ENCODE measurements at regions not wholly inside any gene's neighbourhood (a gene's known extent, or its start where the extent isn't known, plus 50 kb on each side); places are given as distances from the start of the nearest gene placed in this dataset.

DNA sequence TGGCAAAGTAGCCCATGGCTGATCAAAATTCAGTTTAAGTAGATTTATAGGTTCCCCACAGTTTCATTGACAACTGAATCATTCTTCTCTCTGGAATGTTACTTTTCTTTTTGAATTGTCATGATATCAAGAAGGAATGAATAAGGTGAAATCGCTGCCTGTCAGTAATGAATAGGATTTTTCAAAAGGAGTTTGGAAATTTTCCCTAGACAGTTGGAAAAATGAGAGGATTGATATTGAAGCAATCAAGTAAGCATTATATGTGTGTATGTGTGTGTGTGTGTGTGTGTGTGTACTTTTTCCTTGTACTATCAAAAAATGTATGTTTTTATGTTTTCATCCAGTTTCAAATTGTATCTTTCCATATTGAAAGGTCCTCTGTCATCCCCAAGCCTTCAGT is 479.5 kb downstream of the MRPL39 start:
- no peaks in the 10 kb centered on the region for H3K27me3 ChIP-seq (ENCODE audit: control insufficient read depth, extremely low read depth, insufficient read depth, low read length)
- H3K79me2 ChIP-seq (ENCODE audit: control insufficient read depth, insufficient read depth, low read length), result no peaks in the 10 kb centered on the region
- H3K27ac ChIP-seq (ENCODE audit: control insufficient read depth, insufficient read depth, low read length), result no peak overlapping the region
- no peak overlapping the region for H3K4me3 ChIP-seq (ENCODE audit: control insufficient read depth in 2 of 3, extremely low read depth in 1 of 3, insufficient read depth in 2 of 3, low read depth in 1 of 3, low read length in 3 of 3)
- H3K4me1 ChIP-seq (ENCODE audit: control insufficient read depth, extremely low read depth, insufficient read depth, low read length), result no peaks in the 10 kb centered on the region
- DNase-seq (ENCODE audit: low read depth, low spot score), result no peak
- no peaks in the 10 kb centered on the region for H3K9me1 ChIP-seq (ENCODE audit: control insufficient read depth, extremely low read depth, insufficient read depth, low read length)
- H3K4me2 ChIP-seq (ENCODE audit: control insufficient read depth, extremely low read depth, insufficient read depth, low read depth, low read length), result no peak overlapping the region
- no peak overlapping the region for H2AFZ ChIP-seq (ENCODE audit: control insufficient read depth, low read length)
- dilution Hi-C loops (cut with MboI; ENCODE audit: extremely low pct_ligation_motif_present, low sequenced_read_pairs), result no loop called here
- no peaks in the 10 kb centered on the region for H3K9me3 ChIP-seq (ENCODE audit: control insufficient read depth, low read depth, low read length)
- FAIRE-seq, result no peak
- no peaks in the 10 kb centered on the region for H3K36me3 ChIP-seq (ENCODE audit: control insufficient read depth in 2 of 2, extremely low read depth in 1 of 2, insufficient read depth in 2 of 2, low read length in 2 of 2)
- no peaks in the 10 kb centered on the region for H4K20me1 ChIP-seq (ENCODE audit: control insufficient read depth, extremely low read depth, insufficient read depth, low read length)
- TF ChIP-seq, protein P1, sequence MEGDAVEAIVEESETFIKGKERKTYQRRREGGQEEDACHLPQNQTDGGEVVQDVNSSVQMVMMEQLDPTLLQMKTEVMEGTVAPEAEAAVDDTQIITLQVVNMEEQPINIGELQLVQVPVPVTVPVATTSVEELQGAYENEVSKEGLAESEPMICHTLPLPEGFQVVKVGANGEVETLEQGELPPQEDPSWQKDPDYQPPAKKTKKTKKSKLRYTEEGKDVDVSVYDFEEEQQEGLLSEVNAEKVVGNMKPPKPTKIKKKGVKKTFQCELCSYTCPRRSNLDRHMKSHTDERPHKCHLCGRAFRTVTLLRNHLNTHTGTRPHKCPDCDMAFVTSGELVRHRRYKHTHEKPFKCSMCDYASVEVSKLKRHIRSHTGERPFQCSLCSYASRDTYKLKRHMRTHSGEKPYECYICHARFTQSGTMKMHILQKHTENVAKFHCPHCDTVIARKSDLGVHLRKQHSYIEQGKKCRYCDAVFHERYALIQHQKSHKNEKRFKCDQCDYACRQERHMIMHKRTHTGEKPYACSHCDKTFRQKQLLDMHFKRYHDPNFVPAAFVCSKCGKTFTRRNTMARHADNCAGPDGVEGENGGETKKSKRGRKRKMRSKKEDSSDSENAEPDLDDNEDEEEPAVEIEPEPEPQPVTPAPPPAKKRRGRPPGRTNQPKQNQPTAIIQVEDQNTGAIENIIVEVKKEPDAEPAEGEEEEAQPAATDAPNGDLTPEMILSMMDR (optimal IDR thresholded peaks at IDR 0.05 in 1 of 3, IDR thresholded peaks at IDR 0.05 in 1 of 3, conservative IDR thresholded peaks at IDR 0.05 in 1 of 3; ENCODE audit: extremely low read depth in 1 of 3, insufficient read depth in 2 of 3, low read length in 3 of 3), result no peak
- no peak for TF ChIP-seq EZH2 (IDR thresholded peaks at IDR 0.05; ENCODE audit: low read length)
- H3K9ac ChIP-seq (ENCODE audit: control insufficient read depth, extremely low read depth, insufficient read depth, low read length), result no peak overlapping the region

DNA sequence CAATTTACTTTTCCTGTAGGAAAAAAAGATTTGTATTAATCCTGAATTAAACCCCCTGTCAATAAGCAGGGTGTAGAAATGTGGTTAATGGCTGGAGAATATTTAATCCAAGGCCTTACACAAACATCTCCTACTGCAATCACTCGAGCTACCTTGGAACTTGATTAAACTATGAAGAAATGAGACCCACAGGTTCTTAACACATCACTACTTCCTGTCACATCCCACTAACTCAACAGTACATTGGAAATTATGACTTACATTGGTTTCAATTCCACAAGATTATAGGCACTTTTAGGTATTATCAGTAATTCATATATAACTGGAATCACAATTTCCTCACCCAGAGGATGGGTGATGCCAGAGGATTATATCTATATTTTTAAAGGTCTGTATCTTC is 480.3 kb downstream of the MRPL39 start:
- TF ChIP-seq, protein P1 (optimal IDR thresholded peaks at IDR 0.05 in 1 of 3, IDR thresholded peaks at IDR 0.05 in 1 of 3, conservative IDR thresholded peaks at IDR 0.05 in 1 of 3; ENCODE audit: extremely low read depth in 1 of 3, insufficient read depth in 2 of 3, low read length in 3 of 3), result no peak
- TF ChIP-seq EZH2 (IDR thresholded peaks at IDR 0.05; ENCODE audit: low read length), result no peak
- no peaks in the 10 kb centered on the region for H3K4me1 ChIP-seq (ENCODE audit: control insufficient read depth, extremely low read depth, insufficient read depth, low read length)
- no peak overlapping the region for H3K4me3 ChIP-seq (ENCODE audit: control insufficient read depth in 2 of 3, extremely low read depth in 1 of 3, insufficient read depth in 2 of 3, low read depth in 1 of 3, low read length in 3 of 3)
- H3K27me3 ChIP-seq (ENCODE audit: control insufficient read depth, extremely low read depth, insufficient read depth, low read length), result no peaks in the 10 kb centered on the region
- no peak overlapping the region for H2AFZ ChIP-seq (ENCODE audit: control insufficient read depth, low read length)
- DNase-seq (ENCODE audit: low read depth, low spot score), result no peak
- dilution Hi-C loops (cut with MboI; ENCODE audit: extremely low pct_ligation_motif_present, low sequenced_read_pairs), result no loop called here
- no peak for FAIRE-seq
- H3K79me2 ChIP-seq (ENCODE audit: control insufficient read depth, insufficient read depth, low read length), result no peaks in the 10 kb centered on the region
- H4K20me1 ChIP-seq (ENCODE audit: control insufficient read depth, extremely low read depth, insufficient read depth, low read length), result no peaks in the 10 kb centered on the region
- no peaks in the 10 kb centered on the region for H3K9me1 ChIP-seq (ENCODE audit: control insufficient read depth, extremely low read depth, insufficient read depth, low read length)
- no peak overlapping the region for H3K27ac ChIP-seq (ENCODE audit: control insufficient read depth, insufficient read depth, low read length)
- no peaks in the 10 kb centered on the region for H3K36me3 ChIP-seq (ENCODE audit: control insufficient read depth in 2 of 2, extremely low read depth in 1 of 2, insufficient read depth in 2 of 2, low read length in 2 of 2)
- H3K9ac ChIP-seq (ENCODE audit: control insufficient read depth, extremely low read depth, insufficient read depth, low read length), result no peak overlapping the region
- no peak overlapping the region for H3K4me2 ChIP-seq (ENCODE audit: control insufficient read depth, extremely low read depth, insufficient read depth, low read depth, low read length)
- no peaks in the 10 kb centered on the region for H3K9me3 ChIP-seq (ENCODE audit: control insufficient read depth, low read depth, low read length)

Measured in keratinocyte (primary cell).